Thyroid gland (tissue), 4 donors: ENCODE measurements at regions not wholly inside any gene's neighbourhood (a gene's known extent, or its start where the extent isn't known, plus 50 kb on each side); places are given as distances from the start of the nearest gene placed in this dataset.
A peak's percentile ranks its signal among the peaks of the same experiment; 100 is the strongest.

Experiments used
- DNase-seq, 2 donors: peaks; one replicate each; pipeline ENCODE4 v3.0.0-alpha.2; 2019
- H3K27ac ChIP-seq, 3 donors: fragments of 200-600 bp; sonication (generic); 1 replicate in 2 of 3; 2 replicates in 1 of 3; pipeline ENCODE4 v1.5.1; 2016 to 2019; ENCODE audit warnings: mild to moderate bottlenecking in 1 of 3, moderate library complexity in 1 of 3
- H3K27me3 ChIP-seq: fragments of 200-600 bp; sonication (generic); one replicate; pipeline ENCODE4 v1.5.1; 2019
- H3K36me3 ChIP-seq, 2 donors: fragments of 200-600 bp; sonication (generic); one replicate each; pipeline ENCODE4 v1.5.1; 2016 to 2019
- H3K4me1 ChIP-seq, 2 donors: fragments of 200-600 bp; sonication (generic); one replicate each; pipeline ENCODE4 v1.5.1; 2017 to 2019
- H3K4me3 ChIP-seq, 3 donors: fragments of 200-600 bp; sonication (generic); replicated peaks in 1 of 3; 1 replicate in 2 of 3; 2 replicates in 1 of 3; pipeline ENCODE4 v1.5.1; 2016; ENCODE audit warnings: mild to moderate bottlenecking in 1 of 3
- H3K9me3 ChIP-seq: fragments of 200-600 bp; sonication (generic); one replicate; pipeline ENCODE4 v1.5.1; 2017
- POLR2A ChIP-seq, 2 donors: fragments of 450-650 bp; IDR thresholded peaks; one replicate each; pipeline ENCODE4 v1.6.1; 2017; ENCODE audit warnings: antibody characterized with exemption in 2 of 2, mild to moderate bottlenecking in 2 of 2, moderate library complexity in 1 of 2
- WGBS, 2 donors: methylation state at CpG; one replicate each; pipeline ENCODE4 v1.1.5; 2017; 5-methylcytosine and 5-hydroxymethylcytosine counted together
- intact Hi-C: fragments of 100-400 bp; cut with DNase I; formaldehyde crosslinking; loops from one replicate; pipeline ENCODE4 v1.15.1; 2023
- TF ChIP-seq, protein P1 (sequence below), 6 experiments: fragments of 200-600 bp in 3 of 6; fragments of 450-650 bp in 3 of 6; sonication (generic) in 3 of 6; IDR thresholded peaks; one replicate each; pipeline ENCODE4 v1.5.1; 2016 to 2019; ENCODE audit warnings: antibody characterized with exemption in 6 of 6, mild to moderate bottlenecking in 2 of 6, inconsistent platforms in 1 of 6, moderate library complexity in 1 of 6

DNA sequence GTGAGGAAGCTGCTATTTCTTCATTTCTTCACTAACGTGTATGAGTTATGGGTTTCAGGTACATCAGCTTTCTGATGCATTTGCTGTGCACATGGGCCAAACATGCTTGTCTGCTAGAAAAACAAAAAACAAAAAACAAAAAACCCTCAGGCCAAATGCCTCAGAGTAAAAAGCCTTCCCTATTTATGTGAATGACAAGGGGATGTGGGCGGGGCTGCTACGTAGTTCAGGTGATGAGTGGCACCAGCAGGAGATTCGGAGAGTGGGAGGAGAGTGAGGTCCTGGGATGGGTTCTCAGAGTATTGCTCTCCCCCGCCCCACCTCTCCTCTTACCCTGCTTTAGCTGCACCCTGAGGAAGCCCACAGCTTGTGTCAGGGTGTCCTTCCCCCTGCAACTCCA lies 596.8 kb upstream of the JAG1 start:
- Histone ChIP-seq H3K4me1 (peaks cover 0 to 14% of the 10 kb centered on the region in 2 donors), H3K9me3 (no peaks in the 10 kb centered on the region), H3K4me3 (no peak overlapping the region), H3K27ac (no peak overlapping the region), H3K36me3 (no peaks in the 10 kb centered on the region), H3K27me3 (no peaks in the 10 kb centered on the region)
- DNase-seq: no peak
- intact Hi-C loops: loop anchor here (10.0 kb wide), 3 partner anchors 596 to 796 kb away; partner anchors contain the start of gene JAG1
- 84 to 86% methylated on average over 5 of the region's 5 CpGs for WGBS, 2 donors
- TF ChIP-seq, protein P1, sequence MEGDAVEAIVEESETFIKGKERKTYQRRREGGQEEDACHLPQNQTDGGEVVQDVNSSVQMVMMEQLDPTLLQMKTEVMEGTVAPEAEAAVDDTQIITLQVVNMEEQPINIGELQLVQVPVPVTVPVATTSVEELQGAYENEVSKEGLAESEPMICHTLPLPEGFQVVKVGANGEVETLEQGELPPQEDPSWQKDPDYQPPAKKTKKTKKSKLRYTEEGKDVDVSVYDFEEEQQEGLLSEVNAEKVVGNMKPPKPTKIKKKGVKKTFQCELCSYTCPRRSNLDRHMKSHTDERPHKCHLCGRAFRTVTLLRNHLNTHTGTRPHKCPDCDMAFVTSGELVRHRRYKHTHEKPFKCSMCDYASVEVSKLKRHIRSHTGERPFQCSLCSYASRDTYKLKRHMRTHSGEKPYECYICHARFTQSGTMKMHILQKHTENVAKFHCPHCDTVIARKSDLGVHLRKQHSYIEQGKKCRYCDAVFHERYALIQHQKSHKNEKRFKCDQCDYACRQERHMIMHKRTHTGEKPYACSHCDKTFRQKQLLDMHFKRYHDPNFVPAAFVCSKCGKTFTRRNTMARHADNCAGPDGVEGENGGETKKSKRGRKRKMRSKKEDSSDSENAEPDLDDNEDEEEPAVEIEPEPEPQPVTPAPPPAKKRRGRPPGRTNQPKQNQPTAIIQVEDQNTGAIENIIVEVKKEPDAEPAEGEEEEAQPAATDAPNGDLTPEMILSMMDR (IDR thresholded peaks at IDR 0.05): no peak
- no peak for TF ChIP-seq POLR2A (IDR thresholded peaks at IDR 0.05)

- no peak for TF ChIP-seq POLR2A (IDR thresholded peaks at IDR 0.05)
- TF ChIP-seq, protein P1 (IDR thresholded peaks at IDR 0.05): no peak
- Histone ChIP-seq H3K27ac (no peak overlapping the region), H3K9me3 (no peaks in the 10 kb centered on the region), H3K4me1 (peaks cover 0 to 14% of the 10 kb centered on the region in 2 donors), H3K36me3 (no peaks in the 10 kb centered on the region), H3K4me3 (no peak overlapping the region), H3K27me3 (no peaks in the 10 kb centered on the region)
- 43 to 56% methylated on average over 6 of the region's 6 CpGs for WGBS, 2 donors
- DNase-seq: peak; percentile 38 to 48
- intact Hi-C loops: loop anchor here (10.0 kb wide), 3 partner anchors 597 to 797 kb away; partner anchors contain the start of gene JAG1
Measured at GRCh38 chr20:11271319-11271718, 597.5 kb upstream of the JAG1 start.

DNA sequence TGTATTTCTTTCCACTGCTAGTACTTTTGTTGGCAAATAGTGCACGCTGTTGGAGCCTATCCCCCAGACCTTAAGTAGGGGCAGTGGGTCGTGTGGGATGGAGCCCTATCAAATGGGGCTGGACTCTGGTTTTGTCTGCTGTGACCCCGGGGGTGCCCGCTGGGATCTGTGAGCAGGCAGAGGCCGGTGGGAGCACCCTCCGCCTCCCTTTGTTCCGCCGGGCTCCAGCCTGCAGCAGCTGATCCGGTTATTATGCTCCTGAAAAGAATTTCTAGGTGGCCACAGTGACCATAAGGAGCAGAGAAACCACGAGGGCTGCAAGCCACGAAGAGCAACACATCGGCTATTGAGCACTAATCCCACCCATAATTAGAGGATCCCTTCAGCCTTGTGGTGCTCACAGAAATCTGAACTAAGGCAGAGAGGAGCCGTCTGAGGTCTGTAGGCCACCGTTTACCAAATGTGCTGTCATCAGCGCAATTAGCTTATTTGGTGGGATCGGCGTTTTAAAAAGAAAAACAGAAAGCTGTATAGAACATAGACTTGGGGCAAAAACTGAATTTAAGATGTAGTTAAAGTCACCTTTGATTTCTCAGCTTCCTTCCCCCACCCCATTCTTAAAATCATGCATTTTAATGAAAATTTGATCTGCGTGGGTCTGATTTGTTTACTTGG lies 598.3 kb upstream of the JAG1 start:
- no peak for DNase-seq
- TF ChIP-seq, protein P1 (IDR thresholded peaks at IDR 0.05): no peak
- TF ChIP-seq POLR2A (IDR thresholded peaks at IDR 0.05): no peak
- no peak overlapping the region for H3K27ac ChIP-seq
- no peaks in the 10 kb centered on the region for H3K9me3 ChIP-seq
- WGBS, 2 donors: 83 to 88% methylated on average over 15 to 18 of the region's 18 CpGs
- H3K36me3 ChIP-seq: no peaks in the 10 kb centered on the region
- H3K4me1 ChIP-seq: peaks cover 0 to 10% of the 10 kb centered on the region in 2 donors
- H3K4me3 ChIP-seq: no peak overlapping the region
- intact Hi-C loops: loop anchor here (10.0 kb wide), 3 partner anchors 597 to 797 kb away; partner anchors contain the start of gene JAG1
- no peaks in the 10 kb centered on the region for H3K27me3 ChIP-seq

- intact Hi-C loops: loop anchor here (10.0 kb wide), 3 partner anchors 599 to 799 kb away; partner anchors contain the start of gene JAG1
Measured at GRCh38 chr20:11274141-11274594, 600.4 kb upstream of the JAG1 start.

More at GRCh38 chr20:11274141-11274594, 600.4 kb upstream of the JAG1 start:
- no peak overlapping the region for H3K4me3 ChIP-seq
- no peak overlapping the region for H3K27ac ChIP-seq
- 3 to 9% methylated on average over 6 of the region's 6 CpGs for WGBS, 2 donors
- TF ChIP-seq, protein P1 (IDR thresholded peaks at IDR 0.05): peak in 4 of 6 experiments; percentile 45 to 67 (median 62)
- TF ChIP-seq POLR2A (IDR thresholded peaks at IDR 0.05): no peak
- H3K4me1 ChIP-seq: no peaks in the 10 kb centered on the region
- H3K9me3 ChIP-seq: no peaks in the 10 kb centered on the region
- no peaks in the 10 kb centered on the region for H3K36me3 ChIP-seq
- DNase-seq: peak; percentile 26 to 49
- no peaks in the 10 kb centered on the region for H3K27me3 ChIP-seq
